Endodermal cell (in vitro differentiated cells): ENCODE measurements at regions not wholly inside any gene's neighbourhood (a gene's known extent, or its start where the extent isn't known, plus 50 kb on each side); places are given as distances from the start of the nearest gene placed in this dataset.

Source experiments
- DNase-seq: peaks from one replicate; pipeline ENCODE4 v3.0.0-alpha.2; 2017
- H3K27ac ChIP-seq: 2 replicates; pipeline ENCODE4 v1.5.1; 2013; ENCODE audit warnings: mild to moderate bottlenecking, low read depth, low read length, moderate library complexity
- H3K27me3 ChIP-seq: 2 replicates; pipeline ENCODE4 v1.6.1; 2013; ENCODE audit warnings: mild to moderate bottlenecking, low read length, moderate library complexity; ENCODE audit not compliant: insufficient read depth, control insufficient read depth, poor library complexity, severe bottlenecking
- H3K36me3 ChIP-seq: 2 replicates; pipeline ENCODE4 v1.7.0; 2013; ENCODE audit warnings: mild to moderate bottlenecking, low read length, moderate library complexity; ENCODE audit not compliant: control insufficient read depth, insufficient read depth
- H3K4me1 ChIP-seq: one replicate; pipeline ENCODE4 v1.7.0; 2013; ENCODE audit warnings: low read length; ENCODE audit not compliant: control insufficient read depth, insufficient read depth
- H3K4me3 ChIP-seq: 2 replicates; pipeline ENCODE4 v1.5.1; 2013; ENCODE audit warnings: mild to moderate bottlenecking, low read length, moderate library complexity
- H3K9ac ChIP-seq: 2 replicates; pipeline ENCODE4 v1.6.1; 2013; ENCODE audit warnings: mild to moderate bottlenecking, low read length, moderate library complexity; ENCODE audit not compliant: poor library complexity, severe bottlenecking; ENCODE audit errors: extremely low read depth
- H3K9me3 ChIP-seq: 2 replicates; pipeline ENCODE4 v1.6.1; 2013; ENCODE audit warnings: mild to moderate bottlenecking, low read length, moderate library complexity; ENCODE audit not compliant: control insufficient read depth
- H3K27ac Mint-ChIP-seq: 2 replicates; pipeline ENCODE4 v1.8.0; 2020; ENCODE audit warnings: mixed read lengths
- H3K27me3 Mint-ChIP-seq: 2 replicates; pipeline ENCODE4 v1.8.0; 2021; ENCODE audit warnings: mild to moderate bottlenecking, mixed read lengths; ENCODE audit not compliant: insufficient read depth
- H3K36me3 Mint-ChIP-seq: 2 replicates; pipeline ENCODE4 v1.8.0; 2020; ENCODE audit warnings: low read depth, mixed read lengths
- H3K4me1 Mint-ChIP-seq: 2 replicates; pipeline ENCODE4 v1.8.0; 2020; ENCODE audit warnings: mixed read lengths
- H3K4me3 Mint-ChIP-seq: 2 replicates; pipeline ENCODE4 v1.8.0; 2020; ENCODE audit warnings: mild to moderate bottlenecking, moderate library complexity, mixed read lengths
- H3K9me3 Mint-ChIP-seq: 2 replicates; pipeline ENCODE4 v1.8.0; 2020; ENCODE audit warnings: mild to moderate bottlenecking, mixed read lengths
- WGBS, 2 experiments: methylation state at CpG; one replicate each; pipeline versions ENCODE4 v1.1.5 to v1.1.7; 2013; ENCODE audit warnings: missing lambda C conversion rate in 2 of 2, mixed read lengths in 1 of 2; ENCODE audit not compliant: insufficient coverage in 1 of 2, insufficient read length in 1 of 2; 5-methylcytosine and 5-hydroxymethylcytosine counted together
- TF ChIP-seq, protein P1 (sequence below): fragments of 200-600 bp; sonication (generic); conservative IDR thresholded peaks from 2 replicates; pipeline ENCODE4 v1.5.0; 2021; ENCODE audit warnings: antibody characterized with exemption, mild to moderate bottlenecking

- no peak overlapping the region for H3K27ac ChIP-seq
- no peak for DNase-seq
- H3K27me3 ChIP-seq, result no peaks in the 10 kb centered on the region
- H3K9ac ChIP-seq, result no peak overlapping the region
- H3K27ac Mint-ChIP-seq, result no peak overlapping the region
- peaks cover 5% of the 10 kb centered on the region for H3K27me3 Mint-ChIP-seq
- peaks cover 3% of the 10 kb centered on the region for H3K4me1 ChIP-seq
- H3K9me3 ChIP-seq, result no peaks in the 10 kb centered on the region
- no peak overlapping the region for H3K4me3 Mint-ChIP-seq
- TF ChIP-seq, protein P1, sequence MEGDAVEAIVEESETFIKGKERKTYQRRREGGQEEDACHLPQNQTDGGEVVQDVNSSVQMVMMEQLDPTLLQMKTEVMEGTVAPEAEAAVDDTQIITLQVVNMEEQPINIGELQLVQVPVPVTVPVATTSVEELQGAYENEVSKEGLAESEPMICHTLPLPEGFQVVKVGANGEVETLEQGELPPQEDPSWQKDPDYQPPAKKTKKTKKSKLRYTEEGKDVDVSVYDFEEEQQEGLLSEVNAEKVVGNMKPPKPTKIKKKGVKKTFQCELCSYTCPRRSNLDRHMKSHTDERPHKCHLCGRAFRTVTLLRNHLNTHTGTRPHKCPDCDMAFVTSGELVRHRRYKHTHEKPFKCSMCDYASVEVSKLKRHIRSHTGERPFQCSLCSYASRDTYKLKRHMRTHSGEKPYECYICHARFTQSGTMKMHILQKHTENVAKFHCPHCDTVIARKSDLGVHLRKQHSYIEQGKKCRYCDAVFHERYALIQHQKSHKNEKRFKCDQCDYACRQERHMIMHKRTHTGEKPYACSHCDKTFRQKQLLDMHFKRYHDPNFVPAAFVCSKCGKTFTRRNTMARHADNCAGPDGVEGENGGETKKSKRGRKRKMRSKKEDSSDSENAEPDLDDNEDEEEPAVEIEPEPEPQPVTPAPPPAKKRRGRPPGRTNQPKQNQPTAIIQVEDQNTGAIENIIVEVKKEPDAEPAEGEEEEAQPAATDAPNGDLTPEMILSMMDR, result no peak
- WGBS, 2 experiments, result 98% methylated on average over 1 of the region's 1 CpG; no CpG with 5 or more reads in 1 of the 2 experiments
- no peak overlapping the region for H3K4me3 ChIP-seq
- no peaks in the 10 kb centered on the region for H3K36me3 Mint-ChIP-seq
- no peaks in the 10 kb centered on the region for H3K36me3 ChIP-seq
- peaks cover 7% of the 10 kb centered on the region for H3K4me1 Mint-ChIP-seq
- no peaks in the 10 kb centered on the region for H3K9me3 Mint-ChIP-seq
These were observed 192.1 kb downstream of the CYRIA start for GRCh38 chr2:16473575-16473974.

DNA sequence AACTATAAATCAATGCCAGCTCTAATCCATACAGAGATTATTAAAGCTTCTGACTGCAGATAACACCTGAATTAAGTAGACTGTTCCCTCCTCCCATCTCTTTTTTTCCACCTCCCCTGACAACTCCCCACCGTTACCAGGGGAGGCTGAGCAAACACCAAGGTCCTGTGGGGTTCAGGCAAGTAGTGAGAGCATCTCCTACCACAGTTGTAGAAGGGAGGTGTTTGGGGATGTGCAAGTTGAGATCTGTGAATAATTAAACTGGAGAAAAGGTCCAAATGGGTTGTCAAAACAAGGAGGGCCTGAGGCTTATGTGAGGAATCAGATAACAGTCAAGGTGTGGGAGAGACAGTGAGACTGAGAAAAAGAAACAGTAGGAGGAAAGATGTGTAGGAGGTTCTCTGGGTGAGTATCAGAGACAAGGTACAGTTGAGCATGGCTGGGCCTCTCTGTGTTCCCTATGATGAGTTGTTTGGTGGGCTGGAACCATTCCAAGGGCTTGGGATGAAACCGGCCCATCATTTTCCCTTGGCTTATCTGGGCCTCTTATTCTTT lies 194.6 kb downstream of the CYRIA start:
- TF ChIP-seq, protein P1, result no peak
- Histone ChIP-seq H3K4me1 (peaks cover 3% of the 10 kb centered on the region), H3K27me3 (no peaks in the 10 kb centered on the region), H3K9me3 (no peaks in the 10 kb centered on the region), H3K36me3 (no peaks in the 10 kb centered on the region), H3K9ac (no peak overlapping the region), H3K4me3 (no peak overlapping the region), H3K27ac (no peak overlapping the region)
- Mint-ChIP-seq H3K27me3 (no peaks in the 10 kb centered on the region), H3K9me3 (no peaks in the 10 kb centered on the region), H3K4me3 (no peak overlapping the region), H3K36me3 (no peaks in the 10 kb centered on the region), H3K4me1 (peaks cover 7% of the 10 kb centered on the region), H3K27ac (no peak overlapping the region)
- no peak for DNase-seq
- WGBS, 2 experiments, result 96 to 100% methylated on average over 1 to 2 of the region's 2 CpGs

DNA sequence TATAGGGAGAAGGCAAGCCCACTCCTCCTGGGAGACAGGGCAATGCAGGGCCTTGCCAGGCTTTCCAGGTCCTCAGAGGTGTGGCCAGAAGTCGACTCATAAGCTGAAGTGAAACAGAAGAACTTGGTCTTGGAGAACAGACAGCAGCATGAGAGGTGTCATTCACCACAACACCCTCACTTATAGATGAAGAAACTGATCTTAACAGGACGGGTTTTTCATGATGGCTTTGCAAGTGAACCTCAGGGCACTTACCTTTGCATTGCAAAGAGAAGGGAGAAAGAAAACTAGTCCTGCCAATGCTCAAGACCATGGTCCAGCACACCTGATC lies 198.8 kb downstream of the CYRIA start:
- H3K4me3 ChIP-seq, result no peak overlapping the region
- H3K4me1 ChIP-seq, result peaks cover 7% of the 10 kb centered on the region
- no peaks in the 10 kb centered on the region for H3K9me3 ChIP-seq
- Mint-ChIP-seq H3K36me3 (no peaks in the 10 kb centered on the region), H3K27ac (no peak overlapping the region), H3K27me3 (no peaks in the 10 kb centered on the region), H3K4me3 (no peak overlapping the region), H3K9me3 (no peaks in the 10 kb centered on the region), H3K4me1 (peaks cover 11% of the 10 kb centered on the region)
- no peak overlapping the region for H3K27ac ChIP-seq
- no peaks in the 10 kb centered on the region for H3K36me3 ChIP-seq
- H3K9ac ChIP-seq, result no peak overlapping the region
- TF ChIP-seq, protein P1, result no peak
- 92 to 100% methylated on average over 1 to 2 of the region's 2 CpGs for WGBS, 2 experiments
- no peak for DNase-seq
- H3K27me3 ChIP-seq, result no peaks in the 10 kb centered on the region
